HCT116 (cell line): ENCODE measurements at regions not wholly inside any gene's neighbourhood (a gene's known extent, or its start where the extent isn't known, plus 50 kb on each side); places are given as distances from the start of the nearest gene placed in this dataset.

Experiments
- ATAC-seq: fragments of 200-7000 bp; cut with Tn5 transposase; 2 replicates; pipeline ENCODE4 v1.9.1; 2020; ENCODE audit warnings: mild to moderate bottlenecking, moderate library complexity
- BruUV-seq: library from RNA; stranded (reverse); fragments of 400-500 nt; replicated peaks from 2 replicates; lab custom pipeline; 2021; lab: Mats Ljungman, UMichigan
- CTCF ChIA-PET: fragments of 300-600 bp; sonication (Branson Sonifier 250); formaldehyde crosslinking; loops from one replicate; lab custom pipeline; 2021; ENCODE audit warnings: antibody characterized with exemption; lab: Charles Lee
- POLR2A ChIA-PET: fragments of 300-600, 350-600 bp; sonication (Branson Sonifier 250); formaldehyde crosslinking; loops from one replicate; lab custom pipeline; 2021; ENCODE audit warnings: antibody characterized with exemption; lab: Charles Lee
- RAD21 ChIA-PET, 2 experiments: fragments of 300-600 bp; sonication (Branson Sonifier 250); formaldehyde crosslinking; loops; one replicate each; lab custom pipeline; 2023; ENCODE audit warnings: low total read pairs in 2 of 2; ENCODE audit not compliant: uncharacterized antibody in 2 of 2, unreplicated experiment in 2 of 2, low non-redundant PET in 1 of 2; lab: Charles Lee
- DNase-seq: peaks from one replicate; pipeline ENCODE4 v3.0.0-alpha.2; 2010; ENCODE audit warnings: low read depth, low spot score
- H2AFZ ChIP-seq: fragments of 200-600 bp; shearing (Covaris generic), sonication (generic); 2 replicates; pipeline ENCODE4 v1.6.1; 2017; ENCODE audit warnings: low read depth, mixed run types, mixed read lengths, antibody characterized with exemption, low read length; ENCODE audit not compliant: poor library complexity, severe bottlenecking
- H3K27ac ChIP-seq: 2 replicates; pipeline ENCODE4 v1.5.1; 2012; ENCODE audit warnings: low read depth, low read length
- H3K27me3 ChIP-seq: fragments of 200-600 bp; sonication (generic); 2 replicates; pipeline ENCODE4 v1.6.1; 2016; ENCODE audit warnings: mixed run types, low read length, mixed read lengths; ENCODE audit not compliant: insufficient read depth
- H3K36me3 ChIP-seq, 2 experiments: fragments of 200-500 bp in 1 of 2; fragments of 200-600 bp in 1 of 2; sonication (Bioruptor generic) in 1 of 2; sonication (generic) in 1 of 2; 2 replicates each; pipeline versions ENCODE4 v1.5.1 to v1.6.1; 2014 to 2016; ENCODE audit warnings: low read length in 2 of 2, inconsistent platforms in 1 of 2, mixed read lengths in 1 of 2, mixed run types in 1 of 2; ENCODE audit not compliant: insufficient read depth in 2 of 2, control insufficient read depth in 1 of 2
- H3K4me1 ChIP-seq, 2 experiments: fragments of 200-600 bp in 1 of 2; sonication (generic) in 1 of 2; 2 replicates each; pipeline versions ENCODE4 v1.5.1 to v1.6.1; 2012 to 2017; ENCODE audit warnings: low read length in 2 of 2, inconsistent platforms in 1 of 2, mild to moderate bottlenecking in 1 of 2, mixed read lengths in 1 of 2, mixed run types in 1 of 2, moderate library complexity in 1 of 2; ENCODE audit not compliant: insufficient read depth in 2 of 2, control insufficient read depth in 1 of 2
- H3K4me2 ChIP-seq: fragments of 200-600 bp; sonication (generic); 2 replicates; pipeline ENCODE4 v1.6.1; 2017; ENCODE audit warnings: mixed run types, low read length, mixed read lengths
- H3K4me3 ChIP-seq, 2 experiments: fragments of 200-600 bp in 1 of 2; sonication (generic) in 1 of 2; replicated peaks in 1 of 2; 2 replicates each; pipeline ENCODE4 v1.5.1; 2011 to 2016; ENCODE audit warnings: low read length in 2 of 2, control low read depth in 1 of 2, low read depth in 1 of 2, mild to moderate bottlenecking in 1 of 2, mixed read lengths in 1 of 2, mixed run types in 1 of 2
- H3K79me2 ChIP-seq: fragments of 200-600 bp; sonication (generic); 2 replicates; pipeline ENCODE4 v1.6.1; 2017; ENCODE audit warnings: mild to moderate bottlenecking, mixed run types, low read length, moderate library complexity, mixed read lengths; ENCODE audit not compliant: insufficient read depth
- H3K9ac ChIP-seq: fragments of 200-600 bp; sonication (generic); 2 replicates; pipeline ENCODE4 v1.6.1; 2016; ENCODE audit warnings: low read length, mixed read lengths
- H3K9me2 ChIP-seq: fragments of 200-600 bp; sonication (generic), shearing (Covaris generic); 2 replicates; pipeline ENCODE4 v1.6.1; 2017; ENCODE audit warnings: mixed run types, mild to moderate bottlenecking, moderate library complexity; ENCODE audit not compliant: insufficient read depth
- H3K9me3 ChIP-seq, 2 experiments: fragments of 200-500 bp in 1 of 2; fragments of 200-600 bp in 1 of 2; sonication (Bioruptor generic) in 1 of 2; sonication (generic) in 1 of 2; 2 replicates each; pipeline ENCODE4 v1.6.1; 2014 to 2017; ENCODE audit warnings: low read length in 2 of 2, mixed read lengths in 2 of 2, inconsistent platforms in 1 of 2, low read depth in 1 of 2, mild to moderate bottlenecking in 1 of 2, mixed run types in 1 of 2, moderate library complexity in 1 of 2; ENCODE audit not compliant: control insufficient read depth in 1 of 2, insufficient read depth in 1 of 2
- H4K20me1 ChIP-seq: fragments of 200-600 bp; sonication (generic), shearing (Covaris generic); 2 replicates; pipeline ENCODE4 v1.6.1; 2017; ENCODE audit warnings: mixed run types, mild to moderate bottlenecking, moderate library complexity; ENCODE audit not compliant: insufficient read depth
- ELF1 ChIP-seq: IDR thresholded peaks from 2 replicates; pipeline ENCODE4 v1.6.1; 2012; ENCODE audit warnings: low read depth, borderline replicate concordance
- EZH2 ChIP-seq: fragments of 200-600 bp; sonication (generic); IDR thresholded peaks from 2 replicates; pipeline ENCODE4 v1.6.1; 2017; ENCODE audit warnings: antibody characterized with exemption, mixed run types
- EZH2phosphoT487 ChIP-seq: fragments of 200-600 bp; IDR thresholded peaks from 2 replicates; pipeline ENCODE4 v1.6.1; 2018; ENCODE audit warnings: antibody characterized with exemption, borderline replicate concordance
- POLR2A ChIP-seq: IDR thresholded peaks from 2 replicates; pipeline ENCODE4 v1.7.0; 2011; ENCODE audit warnings: borderline replicate concordance; ENCODE audit not compliant: insufficient read depth, insufficient read length; ENCODE audit errors: extremely low read depth
- POLR2AphosphoS5 ChIP-seq: IDR thresholded peaks from 2 replicates; pipeline ENCODE4 v1.6.1; 2011; ENCODE audit warnings: mild to moderate bottlenecking, low read depth, low read length, moderate library complexity
- SIN3A ChIP-seq: IDR thresholded peaks from 2 replicates; pipeline ENCODE4 v1.6.1; 2012; ENCODE audit warnings: low read depth
- SP1 ChIP-seq: IDR thresholded peaks from 2 replicates; pipeline ENCODE4 v1.6.1; 2012; ENCODE audit warnings: low read depth
- SRF ChIP-seq: IDR thresholded peaks from 2 replicates; pipeline ENCODE4 v1.6.1; 2012; ENCODE audit warnings: low read depth
- TCF7L2 ChIP-seq: IDR thresholded peaks from 2 replicates; pipeline ENCODE4 v1.7.0; 2011; ENCODE audit warnings: borderline replicate concordance, inconsistent platforms; ENCODE audit not compliant: insufficient read depth, insufficient read length; ENCODE audit errors: extremely low read depth
- YY1 ChIP-seq: IDR thresholded peaks from 2 replicates; pipeline ENCODE4 v1.6.1; 2011; ENCODE audit warnings: low read length, low read depth, moderate library complexity, mild to moderate bottlenecking; ENCODE audit not compliant: insufficient replicate concordance; ENCODE audit errors: extremely low read depth
- ZFX ChIP-seq: fragments of 450-650 bp; IDR thresholded peaks from 2 replicates; pipeline ENCODE4 v1.6.1; 2017
- ZNF274 ChIP-seq: fragments of 200-500 bp; sonication (Bioruptor generic); IDR thresholded peaks from 2 replicates; pipeline ENCODE4 v1.6.1; 2014; ENCODE audit warnings: mild to moderate bottlenecking, low read depth, low read length, inconsistent platforms
- intact Hi-C: fragments of 100-400 bp; cut with micrococcal nuclease; formaldehyde crosslinking; loops from 2 replicates; pipeline ENCODE4 v1.10.0; 2022
- TF ChIP-seq, protein P1 (sequence below): IDR thresholded peaks from 2 replicates; pipeline ENCODE4 v1.6.1; 2012; ENCODE audit warnings: low read depth
- TF ChIP-seq, protein P2 (sequence below): IDR thresholded peaks from 2 replicates; pipeline ENCODE4 v1.6.1; 2012

DNA sequence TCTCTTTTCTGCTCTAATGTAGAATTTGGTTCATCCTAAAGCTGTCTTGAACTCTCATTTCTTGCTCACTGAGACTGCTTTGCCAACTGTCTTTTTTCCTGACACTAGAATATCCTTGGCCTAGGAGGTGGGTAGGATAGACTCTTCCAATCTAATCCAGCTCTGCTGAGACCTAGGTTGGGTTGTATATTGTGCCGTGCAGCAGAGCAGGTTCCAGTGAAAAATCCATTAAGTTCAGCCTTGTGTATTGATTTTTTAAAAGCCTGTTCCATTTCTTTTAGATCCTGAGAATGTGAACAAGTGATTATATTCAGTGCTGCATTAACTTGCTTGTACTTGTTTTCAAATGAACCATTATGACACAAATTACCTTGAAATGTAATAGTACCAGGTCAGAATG, 539.6 kb downstream of the LRRC70 start:
- ATAC-seq, result no peak
- no peak for DNase-seq
- H3K9me2 ChIP-seq, result no peaks in the 10 kb centered on the region
- no peak for TF ChIP-seq ZNF274
- no peak for TF ChIP-seq SIN3A
- TF ChIP-seq POLR2A, result no peak
- TF ChIP-seq SRF, result no peak
- no peak for TF ChIP-seq POLR2AphosphoS5
- TF ChIP-seq EZH2phosphoT487, result no peak
- no peak for TF ChIP-seq YY1
- TF ChIP-seq, protein P1, sequence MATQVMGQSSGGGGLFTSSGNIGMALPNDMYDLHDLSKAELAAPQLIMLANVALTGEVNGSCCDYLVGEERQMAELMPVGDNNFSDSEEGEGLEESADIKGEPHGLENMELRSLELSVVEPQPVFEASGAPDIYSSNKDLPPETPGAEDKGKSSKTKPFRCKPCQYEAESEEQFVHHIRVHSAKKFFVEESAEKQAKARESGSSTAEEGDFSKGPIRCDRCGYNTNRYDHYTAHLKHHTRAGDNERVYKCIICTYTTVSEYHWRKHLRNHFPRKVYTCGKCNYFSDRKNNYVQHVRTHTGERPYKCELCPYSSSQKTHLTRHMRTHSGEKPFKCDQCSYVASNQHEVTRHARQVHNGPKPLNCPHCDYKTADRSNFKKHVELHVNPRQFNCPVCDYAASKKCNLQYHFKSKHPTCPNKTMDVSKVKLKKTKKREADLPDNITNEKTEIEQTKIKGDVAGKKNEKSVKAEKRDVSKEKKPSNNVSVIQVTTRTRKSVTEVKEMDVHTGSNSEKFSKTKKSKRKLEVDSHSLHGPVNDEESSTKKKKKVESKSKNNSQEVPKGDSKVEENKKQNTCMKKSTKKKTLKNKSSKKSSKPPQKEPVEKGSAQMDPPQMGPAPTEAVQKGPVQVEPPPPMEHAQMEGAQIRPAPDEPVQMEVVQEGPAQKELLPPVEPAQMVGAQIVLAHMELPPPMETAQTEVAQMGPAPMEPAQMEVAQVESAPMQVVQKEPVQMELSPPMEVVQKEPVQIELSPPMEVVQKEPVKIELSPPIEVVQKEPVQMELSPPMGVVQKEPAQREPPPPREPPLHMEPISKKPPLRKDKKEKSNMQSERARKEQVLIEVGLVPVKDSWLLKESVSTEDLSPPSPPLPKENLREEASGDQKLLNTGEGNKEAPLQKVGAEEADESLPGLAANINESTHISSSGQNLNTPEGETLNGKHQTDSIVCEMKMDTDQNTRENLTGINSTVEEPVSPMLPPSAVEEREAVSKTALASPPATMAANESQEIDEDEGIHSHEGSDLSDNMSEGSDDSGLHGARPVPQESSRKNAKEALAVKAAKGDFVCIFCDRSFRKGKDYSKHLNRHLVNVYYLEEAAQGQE, result no peak
- no peak for TF ChIP-seq TCF7L2
- TF ChIP-seq, protein P2, sequence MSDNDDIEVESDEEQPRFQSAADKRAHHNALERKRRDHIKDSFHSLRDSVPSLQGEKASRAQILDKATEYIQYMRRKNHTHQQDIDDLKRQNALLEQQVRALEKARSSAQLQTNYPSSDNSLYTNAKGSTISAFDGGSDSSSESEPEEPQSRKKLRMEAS, result no peak
- no peak for TF ChIP-seq ZFX
- TF ChIP-seq ELF1, result no peak
- TF ChIP-seq SP1, result no peak
- no peak for TF ChIP-seq EZH2
- ChIA-PET CTCF (no interaction called here), RAD21 (no interaction called here), POLR2A (no interaction called here)
- H3K9ac ChIP-seq, result no peak overlapping the region
- H3K36me3 ChIP-seq, result no peaks in the 10 kb centered on the region
- H3K27ac ChIP-seq, result no peak overlapping the region
- H2AFZ ChIP-seq, result no peak overlapping the region
- H4K20me1 ChIP-seq, result no peaks in the 10 kb centered on the region
- H3K4me1 ChIP-seq, result no peaks in the 10 kb centered on the region
- no peaks in the 10 kb centered on the region for H3K79me2 ChIP-seq
- H3K4me3 ChIP-seq, result no peak overlapping the region
- H3K4me2 ChIP-seq, result no peak overlapping the region
- no peaks in the 10 kb centered on the region for H3K27me3 ChIP-seq
- intact Hi-C loops, result no loop called here
- no TSS peak for BruUV-seq
- H3K9me3 ChIP-seq, result peaks cover 0 to 5% of the 10 kb centered on the region in 2 experiments; a peak in 1 of 4 replicates
